GM20000 (cell line): ENCODE measurements at regions not wholly inside any gene's neighbourhood (a gene's known extent, or its start where the extent isn't known, plus 50 kb on each side); places are given as distances from the start of the nearest gene placed in this dataset.

Experiments used
- DNase-seq: peaks from one replicate; pipeline ENCODE4 v3.0.0; 2012; ENCODE audit warnings: low spot score
- TF ChIP-seq, protein P1 (sequence below): IDR thresholded peaks from 2 replicates; pipeline ENCODE4 v1.5.1; 2012; ENCODE audit warnings: mild to moderate bottlenecking, control low read depth; ENCODE audit errors: extremely low read depth, missing control alignments

GRCh38 chr12:34275129-34275528 lies 252.8 kb downstream of the ALG10 start:
- TF ChIP-seq, protein P1, sequence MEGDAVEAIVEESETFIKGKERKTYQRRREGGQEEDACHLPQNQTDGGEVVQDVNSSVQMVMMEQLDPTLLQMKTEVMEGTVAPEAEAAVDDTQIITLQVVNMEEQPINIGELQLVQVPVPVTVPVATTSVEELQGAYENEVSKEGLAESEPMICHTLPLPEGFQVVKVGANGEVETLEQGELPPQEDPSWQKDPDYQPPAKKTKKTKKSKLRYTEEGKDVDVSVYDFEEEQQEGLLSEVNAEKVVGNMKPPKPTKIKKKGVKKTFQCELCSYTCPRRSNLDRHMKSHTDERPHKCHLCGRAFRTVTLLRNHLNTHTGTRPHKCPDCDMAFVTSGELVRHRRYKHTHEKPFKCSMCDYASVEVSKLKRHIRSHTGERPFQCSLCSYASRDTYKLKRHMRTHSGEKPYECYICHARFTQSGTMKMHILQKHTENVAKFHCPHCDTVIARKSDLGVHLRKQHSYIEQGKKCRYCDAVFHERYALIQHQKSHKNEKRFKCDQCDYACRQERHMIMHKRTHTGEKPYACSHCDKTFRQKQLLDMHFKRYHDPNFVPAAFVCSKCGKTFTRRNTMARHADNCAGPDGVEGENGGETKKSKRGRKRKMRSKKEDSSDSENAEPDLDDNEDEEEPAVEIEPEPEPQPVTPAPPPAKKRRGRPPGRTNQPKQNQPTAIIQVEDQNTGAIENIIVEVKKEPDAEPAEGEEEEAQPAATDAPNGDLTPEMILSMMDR, result no peak
- no peak for DNase-seq

- TF ChIP-seq, protein P1, result no peak
- DNase-seq, result no peak
Measured at GRCh38 chr12:34286483-34286882, 264.2 kb downstream of the ALG10 start.

GRCh38 chr12:34286934-34287333 lies 264.6 kb downstream of the ALG10 start:
- no peak for DNase-seq
- TF ChIP-seq, protein P1, result no peak

DNA sequence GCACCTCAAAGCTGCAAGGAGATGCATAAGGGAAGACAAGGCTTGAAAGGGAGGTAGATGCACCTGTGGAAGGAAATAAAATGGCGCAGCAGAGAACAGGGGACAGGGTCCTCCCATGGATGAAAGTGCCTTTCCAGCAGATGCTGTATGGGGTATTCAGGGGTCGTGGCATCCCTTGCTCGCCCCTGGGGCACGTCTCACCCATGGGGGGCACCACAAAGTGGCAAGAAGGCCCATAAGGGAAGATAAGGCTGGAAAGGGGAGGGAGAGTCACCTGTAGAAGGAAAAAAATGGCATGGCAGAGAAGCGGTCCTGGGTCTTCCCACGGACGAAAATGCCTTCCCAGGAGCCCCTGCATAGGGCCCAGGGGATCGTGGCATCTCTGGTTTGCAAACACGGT lies 265.1 kb downstream of the ALG10 start:
- TF ChIP-seq, protein P1, result no peak
- no peak for DNase-seq

GRCh38 chr12:34287986-34288962 lies 266.0 kb downstream of the ALG10 start:
- no peak for DNase-seq
- TF ChIP-seq, protein P1, result no peak

DNA sequence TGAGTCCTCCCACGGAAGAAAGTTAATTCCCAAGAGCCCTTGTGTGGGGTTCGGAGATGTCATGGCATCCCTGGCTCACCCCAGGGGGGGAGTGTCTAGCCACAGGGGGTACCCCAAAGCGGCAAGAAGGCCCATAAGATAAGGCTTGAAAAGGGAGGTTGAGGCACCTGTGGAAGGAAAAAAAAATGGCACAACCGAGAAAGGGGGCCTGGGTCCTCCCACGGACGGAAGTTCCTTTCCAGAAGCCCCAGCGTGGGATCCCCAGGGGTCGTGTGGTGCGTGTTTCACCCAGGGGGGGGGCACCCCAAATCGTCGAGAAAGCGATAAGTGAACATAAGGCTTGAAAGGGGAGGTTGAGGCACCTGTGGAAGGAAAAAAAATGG lies 266.7 kb downstream of the ALG10 start:
- TF ChIP-seq, protein P1, result no peak
- DNase-seq, result no peak
